SU-DHL-6 (cell line): ENCODE measurements at regions not wholly inside any gene's neighbourhood (a gene's known extent, or its start where the extent isn't known, plus 50 kb on each side); places are given as distances from the start of the nearest gene placed in this dataset.

Source experiments
- H2AFZ ChIP-seq: fragments of 200-600 bp; sonication (generic); 2 replicates; pipeline ENCODE4 v1.6.1; 2014; ENCODE audit warnings: low read depth, mild to moderate bottlenecking, moderate library complexity, mixed read lengths, antibody characterized with exemption, low read length; ENCODE audit not compliant: severe bottlenecking
- H3F3A ChIP-seq: fragments of 200-600 bp; shearing (Covaris generic); 2 replicates; pipeline ENCODE4 v1.6.0; 2016; ENCODE audit warnings: antibody characterized with exemption, mild to moderate bottlenecking; ENCODE audit not compliant: insufficient read depth
- H3K27ac ChIP-seq: fragments of 200-600 bp; sonication (generic); 2 replicates; pipeline ENCODE4 v1.5.1; 2016; ENCODE audit warnings: low read depth, mild to moderate bottlenecking, low read length, moderate library complexity, mixed read lengths
- H3K27me3 ChIP-seq: fragments of 200-600 bp; sonication (generic), shearing (Covaris generic); 2 replicates; pipeline ENCODE4 v1.6.0; 2014; ENCODE audit warnings: mild to moderate bottlenecking, low read length
- H3K36me3 ChIP-seq: fragments of 200-600 bp; sonication (generic); 2 replicates; pipeline ENCODE4 v1.6.1; 2014; ENCODE audit warnings: mild to moderate bottlenecking, low read length, mixed read lengths
- H3K4me2 ChIP-seq: fragments of 300-600, 200-600 bp; shearing (Covaris generic), sonication (generic); 2 replicates; pipeline ENCODE4 v1.6.0; 2014; ENCODE audit warnings: low read length, low read depth, mild to moderate bottlenecking; ENCODE audit not compliant: poor library complexity, severe bottlenecking
- H3K4me3 ChIP-seq: fragments of 200-600 bp; sonication (generic); 2 replicates; pipeline ENCODE4 v1.5.1; 2014; ENCODE audit warnings: antibody characterized with exemption, low read length, mild to moderate bottlenecking, mixed read lengths; ENCODE audit not compliant: insufficient read depth, poor library complexity, severe bottlenecking
- H3K79me2 ChIP-seq: fragments of 200-600 bp; sonication (generic); 2 replicates; pipeline ENCODE4 v1.6.1; 2014; ENCODE audit warnings: mild to moderate bottlenecking, low read length, moderate library complexity; ENCODE audit not compliant: insufficient read depth
- H3K9ac ChIP-seq: fragments of 200-600 bp; sonication (generic); 2 replicates; pipeline ENCODE4 v1.7.0; 2014; ENCODE audit warnings: mild to moderate bottlenecking, low read length
- H3K9me2 ChIP-seq: fragments of 200-600 bp; sonication (generic); replicated peaks from 2 replicates; pipeline ENCODE4 v1.6.1; 2014; ENCODE audit warnings: low read length; ENCODE audit not compliant: insufficient read depth
- H3K9me3 ChIP-seq: fragments of 200-600 bp; sonication (generic); 2 replicates; pipeline ENCODE4 v1.6.1; 2014; ENCODE audit warnings: low read length, mixed read lengths; ENCODE audit not compliant: insufficient read depth
- H4K20me1 ChIP-seq: fragments of 200-600 bp; sonication (generic); 2 replicates; pipeline ENCODE4 v1.6.1; 2014; ENCODE audit warnings: low read depth, mild to moderate bottlenecking, antibody characterized with exemption, low read length, moderate library complexity, mixed read lengths
- CTCF ChIP-seq: fragments of 200-600 bp; sonication (generic); IDR thresholded peaks from one replicate; pipeline ENCODE4 v1.5.1; 2017; ENCODE audit warnings: antibody characterized with exemption, mild to moderate bottlenecking, low read length, moderate library complexity; ENCODE audit not compliant: insufficient read depth, poor library complexity, severe bottlenecking
- EZH2phosphoT487 ChIP-seq: fragments of 200-600 bp; sonication (generic), shearing (Covaris generic); conservative IDR thresholded peaks from 2 replicates; pipeline ENCODE4 v1.6.1; 2018; ENCODE audit warnings: mild to moderate bottlenecking, antibody characterized with exemption, low read length, moderate library complexity, mixed read lengths

DNA sequence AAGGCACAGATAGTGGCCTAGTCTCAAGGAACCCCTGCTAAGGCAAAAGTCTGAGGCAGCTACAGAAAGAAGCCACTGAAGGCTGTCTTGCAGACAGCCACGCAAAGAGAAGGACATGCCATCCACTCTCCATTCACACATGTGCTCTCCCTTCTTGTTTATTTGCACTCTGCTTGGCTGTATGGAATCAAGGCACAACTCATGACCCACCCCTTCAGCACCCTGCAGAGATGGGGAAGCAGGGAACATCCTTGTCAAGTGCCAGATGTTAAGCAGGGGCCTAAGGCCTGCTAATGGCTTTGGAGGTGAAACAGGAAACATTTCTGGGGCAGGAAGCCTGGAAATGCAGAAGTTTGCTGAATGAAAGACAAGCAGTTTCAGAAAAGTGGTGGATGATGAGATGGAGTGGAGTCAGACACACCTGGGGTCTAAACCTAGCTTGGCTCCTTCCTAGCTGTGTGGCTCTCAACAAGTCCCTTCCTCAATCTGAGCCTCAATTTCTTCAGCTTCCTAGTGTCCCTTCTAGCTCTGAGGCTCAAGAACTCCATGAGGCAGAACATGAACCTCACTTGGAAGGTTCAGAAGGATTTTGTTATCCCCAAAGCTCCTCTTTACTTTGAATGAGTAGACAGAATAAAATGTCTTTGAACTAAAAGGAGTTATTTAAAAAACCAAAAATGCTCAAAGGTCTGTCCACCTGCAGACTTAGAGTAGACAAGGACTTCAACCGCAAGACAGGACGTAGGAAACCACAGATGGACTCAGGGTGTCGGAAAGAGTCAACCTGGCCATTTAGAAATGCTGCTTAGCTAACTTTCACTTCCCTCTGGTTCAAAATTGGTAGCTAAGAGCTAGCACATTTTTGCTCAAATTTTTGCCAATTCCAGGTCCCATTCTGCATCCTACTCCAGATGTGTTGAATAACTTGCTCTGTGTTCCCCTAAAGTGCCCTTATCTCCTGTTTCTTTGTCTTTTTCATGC lies 283.1 kb downstream of the PLPP3 start:
- H3K9ac ChIP-seq: no peak overlapping the region
- no peaks in the 10 kb centered on the region for H3K36me3 ChIP-seq
- no peaks in the 10 kb centered on the region for H3K9me3 ChIP-seq
- no peaks in the 10 kb centered on the region for H3K9me2 ChIP-seq
- no peaks in the 10 kb centered on the region for H4K20me1 ChIP-seq
- no peak overlapping the region for H3K27ac ChIP-seq
- H3K79me2 ChIP-seq: no peaks in the 10 kb centered on the region
- H3K4me3 ChIP-seq: no peak overlapping the region
- no peaks in the 10 kb centered on the region for H3K27me3 ChIP-seq
- H3F3A ChIP-seq: no peaks in the 10 kb centered on the region
- no peak overlapping the region for H3K4me2 ChIP-seq
- TF ChIP-seq EZH2phosphoT487: no peak
- no peak for TF ChIP-seq CTCF
- no peak overlapping the region for H2AFZ ChIP-seq

DNA sequence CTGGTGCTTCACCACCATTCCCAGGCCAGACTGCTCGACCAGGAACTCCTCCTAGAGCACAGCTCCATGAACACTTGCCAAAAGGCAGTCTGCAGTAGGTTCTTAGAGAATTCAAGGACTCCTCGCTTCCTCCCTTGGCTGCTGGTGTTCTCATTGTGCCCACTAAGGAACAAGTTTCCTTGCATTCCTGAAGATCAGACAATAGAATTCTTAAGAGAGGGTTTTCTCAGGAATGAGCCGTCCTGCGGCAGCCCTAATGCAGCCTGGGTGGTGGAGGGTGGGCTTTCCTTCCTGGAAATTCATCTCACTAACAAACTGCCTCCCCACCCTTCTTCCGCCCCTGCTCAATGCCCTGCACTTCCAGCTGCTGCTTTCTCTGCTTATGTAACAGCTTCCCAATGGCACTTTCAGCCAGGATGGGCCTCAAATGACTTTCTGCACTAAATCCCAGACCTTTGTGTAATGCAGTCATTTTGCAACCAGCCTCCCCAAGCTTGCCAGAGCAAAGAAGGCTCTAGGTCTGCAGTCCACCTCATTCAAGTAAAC lies 287.9 kb downstream of the PLPP3 start:
- no peaks in the 10 kb centered on the region for H3K79me2 ChIP-seq
- H3K4me2 ChIP-seq: no peak overlapping the region
- H3K27me3 ChIP-seq: no peaks in the 10 kb centered on the region
- no peaks in the 10 kb centered on the region for H4K20me1 ChIP-seq
- no peak overlapping the region for H3K4me3 ChIP-seq
- no peak for TF ChIP-seq EZH2phosphoT487
- TF ChIP-seq CTCF: no peak
- no peaks in the 10 kb centered on the region for H3K9me2 ChIP-seq
- H3K9me3 ChIP-seq: no peaks in the 10 kb centered on the region
- H3K36me3 ChIP-seq: no peaks in the 10 kb centered on the region
- H3F3A ChIP-seq: no peaks in the 10 kb centered on the region
- H2AFZ ChIP-seq: no peak overlapping the region
- no peak overlapping the region for H3K27ac ChIP-seq
- H3K9ac ChIP-seq: no peak overlapping the region

GRCh38 chr1:56289260-56289659 lies 290.1 kb downstream of the PLPP3 start:
- Histone ChIP-seq H3K27ac (no peak overlapping the region), H3K36me3 (no peaks in the 10 kb centered on the region), H3K9me3 (no peaks in the 10 kb centered on the region), H3K9ac (no peak overlapping the region), H4K20me1 (no peaks in the 10 kb centered on the region), H3K4me2 (no peak overlapping the region), H2AFZ (no peak overlapping the region), H3K27me3 (no peaks in the 10 kb centered on the region), H3K79me2 (no peaks in the 10 kb centered on the region), H3K9me2 (no peaks in the 10 kb centered on the region), H3F3A (no peaks in the 10 kb centered on the region), H3K4me3 (no peak overlapping the region)
- no peak for TF ChIP-seq CTCF
- no peak for TF ChIP-seq EZH2phosphoT487
